GM18526 (cell line): ENCODE measurements at regions not wholly inside any gene's neighbourhood (a gene's known extent, or its start where the extent isn't known, plus 50 kb on each side); places are given as distances from the start of the nearest gene placed in this dataset.

Experiments
- POLR2A ChIP-seq: IDR thresholded peaks from 3 replicates; pipeline ENCODE4 v1.6.1; 2011; ENCODE audit not compliant: insufficient read length; ENCODE audit errors: extremely low read depth

GRCh38 chr6:26290941-26291340 lies 74.1 kb upstream of the BTN3A2 start:
- no peak for TF ChIP-seq POLR2A

DNA sequence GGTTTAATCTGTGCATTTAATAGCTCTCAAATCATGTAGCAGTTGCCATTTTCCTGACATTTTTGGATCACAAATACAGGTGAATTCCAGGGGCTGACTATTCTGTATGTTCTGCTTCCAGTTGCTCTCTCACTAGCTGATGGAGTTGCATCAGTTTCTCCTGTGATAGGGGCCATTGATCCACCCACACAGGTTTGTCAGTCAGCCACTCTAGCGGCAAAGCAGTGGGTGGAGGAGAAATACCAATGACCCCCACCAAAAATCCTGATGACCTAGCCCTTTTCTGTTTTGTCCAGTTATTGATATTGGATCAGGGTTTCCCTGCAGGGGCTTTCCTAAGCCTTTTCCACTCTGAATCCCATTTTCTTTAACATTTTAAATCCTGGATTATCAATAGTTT lies 72.3 kb upstream of the BTN3A2 start:
- TF ChIP-seq POLR2A: no peak

GRCh38 chr6:26294302-26294701 lies 70.7 kb upstream of the BTN3A2 start:
- no peak for TF ChIP-seq POLR2A

DNA sequence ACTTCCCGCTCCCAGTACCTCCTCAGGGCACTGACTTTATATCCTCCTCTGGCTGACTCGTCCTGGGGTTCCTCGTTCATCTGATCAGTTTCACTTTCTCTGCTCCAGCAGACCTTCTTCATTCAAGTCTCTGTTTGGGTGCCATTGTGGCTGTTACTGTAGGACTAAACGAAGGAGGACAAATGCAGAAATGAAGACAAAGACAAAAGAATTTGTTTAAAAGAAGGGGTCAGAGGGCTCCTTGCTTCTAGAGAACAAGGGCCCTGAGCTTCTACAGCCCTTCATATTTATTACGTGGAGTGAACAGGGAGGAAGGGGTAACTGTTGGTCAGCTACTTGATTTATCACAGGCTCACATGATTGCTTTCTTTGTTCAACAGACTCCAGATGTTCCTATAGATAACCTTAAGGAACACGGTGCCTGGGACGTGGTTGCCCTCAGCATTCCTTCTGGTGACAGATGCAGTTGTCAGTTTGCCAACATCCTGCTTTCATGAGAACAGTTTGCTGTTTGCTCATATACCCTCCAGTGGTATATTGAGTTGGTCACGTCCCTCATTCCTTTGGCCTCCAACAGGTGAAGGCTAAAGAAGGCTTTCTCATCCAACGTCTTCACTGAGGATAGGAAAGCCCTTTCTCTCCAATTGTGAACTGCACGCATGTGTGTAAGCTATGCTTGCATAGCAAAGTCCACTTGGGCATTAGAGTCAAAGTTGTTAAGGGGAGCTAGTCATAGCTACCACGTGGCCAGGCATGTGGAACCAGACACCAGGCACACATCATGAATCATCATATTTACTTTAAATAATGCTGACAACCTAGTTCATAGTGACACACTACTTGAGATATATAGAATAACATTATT lies 69.1 kb upstream of the BTN3A2 start:
- no peak for TF ChIP-seq POLR2A

DNA sequence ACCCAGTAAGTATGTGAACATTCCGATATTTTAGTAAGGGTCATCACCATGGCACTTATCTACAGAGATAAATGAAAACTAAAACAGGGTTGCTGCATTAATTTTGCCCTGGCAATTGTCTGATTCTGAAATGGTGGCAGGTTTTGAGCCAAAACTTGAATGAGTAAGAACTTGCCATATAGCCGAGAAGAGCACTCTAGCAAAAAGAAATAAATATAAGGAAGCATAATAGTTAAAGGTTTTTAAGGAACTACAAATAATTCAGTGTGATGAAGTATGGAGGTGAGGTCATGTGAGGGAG lies 68.5 kb upstream of the BTN3A2 start:
- no peak for TF ChIP-seq POLR2A

DNA sequence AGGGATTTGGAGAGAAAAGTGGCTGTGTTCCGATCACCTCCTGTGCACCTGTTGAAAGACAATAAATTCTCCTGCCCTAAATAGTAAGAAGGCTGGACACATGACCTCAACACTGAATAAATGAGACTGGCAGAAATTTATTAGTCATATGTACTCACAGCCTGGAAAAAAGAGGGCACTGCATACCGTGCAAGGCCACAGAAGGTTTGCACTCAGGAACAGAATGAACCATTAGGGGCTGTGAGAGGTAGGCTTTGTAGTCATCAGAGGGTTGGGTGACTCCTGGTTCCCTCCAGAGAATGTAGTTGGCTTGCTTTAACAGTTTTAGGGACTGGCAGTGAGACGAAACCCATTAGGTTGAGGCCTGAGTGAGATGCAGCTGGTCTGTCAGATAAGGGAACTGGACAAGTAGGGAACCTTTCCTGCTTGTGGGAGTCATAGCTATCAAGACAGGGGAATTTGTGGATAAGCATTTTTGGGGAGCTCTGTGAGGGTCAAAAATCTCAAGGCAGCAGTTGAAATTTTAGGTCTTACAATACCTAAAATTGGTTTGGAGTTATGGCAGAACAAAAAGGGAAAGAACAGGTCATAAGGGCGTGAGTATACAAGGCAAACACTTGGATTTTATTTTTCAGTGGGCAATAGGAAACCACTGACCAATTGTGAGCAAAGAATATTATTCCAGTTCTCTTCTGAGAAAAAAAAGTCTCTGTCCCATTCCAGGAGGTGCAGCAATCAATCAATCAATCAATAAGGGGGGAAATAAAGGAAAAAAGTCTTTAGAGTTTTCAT lies 67.9 kb upstream of the BTN3A2 start:
- no peak for TF ChIP-seq POLR2A

GRCh38 chr6:26299286-26300042 lies 65.5 kb upstream of the BTN3A2 start:
- no peak for TF ChIP-seq POLR2A

DNA sequence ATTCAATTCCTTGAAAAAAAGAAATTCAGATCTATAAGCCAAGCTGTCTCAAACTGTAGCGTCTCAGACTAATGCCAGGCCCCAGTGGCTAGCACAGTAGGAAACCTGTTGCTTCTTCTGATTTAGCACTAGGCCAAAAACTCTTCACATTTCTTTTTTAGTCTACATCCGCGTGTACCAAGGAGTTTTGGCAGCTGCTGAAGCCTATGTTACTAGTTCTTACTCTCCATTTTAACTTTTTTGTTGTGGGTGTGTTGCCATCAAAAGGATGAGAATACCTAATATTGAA lies 65.0 kb upstream of the BTN3A2 start:
- TF ChIP-seq POLR2A: no peak

- TF ChIP-seq POLR2A: no peak
Measured at GRCh38 chr6:26300359-26300758, 64.6 kb upstream of the BTN3A2 start.

DNA sequence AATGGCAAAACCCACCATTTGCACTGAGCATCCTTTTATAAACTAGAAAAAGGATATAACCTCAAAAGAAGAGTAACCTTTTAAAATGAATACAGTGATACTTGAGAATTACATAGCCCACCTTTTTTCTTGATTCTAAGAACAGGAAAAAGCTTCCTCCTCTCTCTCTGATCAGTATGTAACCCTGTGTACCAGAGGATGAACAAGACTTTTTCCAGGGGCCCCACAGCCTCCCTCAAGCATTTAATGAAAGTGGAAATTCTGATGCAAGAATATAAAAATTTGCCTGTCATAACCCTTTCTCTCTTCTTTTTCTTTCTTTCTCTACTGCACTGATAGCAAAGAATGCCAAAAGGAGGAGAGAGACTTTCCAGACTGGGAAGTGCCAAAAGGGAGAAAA lies 64.2 kb upstream of the BTN3A2 start:
- no peak for TF ChIP-seq POLR2A

GRCh38 chr6:26301638-26302037 lies 63.4 kb upstream of the BTN3A2 start:
- no peak for TF ChIP-seq POLR2A

DNA sequence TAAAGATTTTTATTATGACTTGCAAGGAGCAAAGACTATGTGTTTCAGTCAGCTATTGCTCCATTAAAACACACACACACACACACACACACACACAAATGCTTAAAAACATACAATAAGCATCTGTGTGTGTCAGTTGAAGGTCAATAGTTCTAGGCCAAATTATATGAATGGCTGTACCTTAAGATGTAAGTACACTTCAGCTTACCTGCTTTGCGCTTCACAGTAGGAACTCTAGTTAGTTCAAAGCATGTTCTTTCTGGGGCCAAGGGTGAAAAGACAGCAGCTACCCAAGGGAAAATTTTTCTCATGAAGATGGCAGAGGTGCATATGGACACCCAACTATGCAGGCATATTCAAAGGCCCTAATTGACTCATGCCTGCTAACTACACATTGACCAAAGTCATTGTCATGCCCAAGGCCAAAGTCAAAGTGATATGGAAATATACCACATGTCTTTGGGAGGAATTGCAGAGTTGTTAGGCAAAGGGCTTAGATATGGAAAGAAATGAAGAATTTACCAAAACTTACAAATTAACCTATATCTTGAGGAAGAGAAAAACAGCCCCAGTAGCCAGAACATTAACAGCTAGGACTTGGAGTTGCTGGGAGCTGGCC lies 61.9 kb upstream of the BTN3A2 start:
- TF ChIP-seq POLR2A: no peak

DNA sequence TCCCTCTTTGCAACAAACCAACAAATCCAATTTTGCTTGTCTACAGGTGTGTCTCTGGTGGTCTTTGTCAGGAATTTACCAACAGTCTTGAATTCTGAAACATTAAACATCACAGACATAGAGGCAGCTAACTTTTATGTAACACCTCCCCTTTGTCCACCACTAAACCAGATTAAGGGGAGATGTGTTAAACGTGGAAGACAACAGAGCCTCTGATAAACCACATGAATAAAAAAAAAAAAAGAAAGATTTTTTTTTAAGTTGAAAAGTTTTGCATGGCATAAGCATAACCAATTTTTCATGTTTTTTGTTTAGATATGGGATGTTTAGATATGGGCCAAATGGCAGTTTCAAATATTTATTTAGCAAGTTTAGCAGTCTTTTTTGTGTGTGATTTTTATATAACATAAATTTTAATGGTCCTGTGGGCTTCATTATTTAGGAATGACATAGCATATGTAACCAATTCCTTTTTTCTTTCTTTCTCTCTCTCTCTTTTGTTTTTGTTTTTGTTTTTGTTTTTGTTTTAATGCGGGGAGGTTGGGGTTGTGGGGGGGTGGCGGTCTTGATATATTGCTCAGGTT lies 60.7 kb upstream of the BTN3A2 start:
- no peak for TF ChIP-seq POLR2A

GRCh38 chr6:26304797-26305640 lies 60.0 kb upstream of the BTN3A2 start:
- no peak for TF ChIP-seq POLR2A

- TF ChIP-seq POLR2A: no peak
Measured at GRCh38 chr6:26305641-26305969, 59.4 kb upstream of the BTN3A2 start.

- no peak for TF ChIP-seq POLR2A
Measured at GRCh38 chr6:26306232-26306631, 58.8 kb upstream of the BTN3A2 start.
